ENCODE measurements at regions not wholly inside any gene's neighbourhood (a gene's known extent, or its start where the extent isn't known, plus 50 kb on each side); places are given as distances from the start of the nearest gene placed in this dataset.

- intact Hi-C loops (cut with micrococcal nuclease; ENCODE audit: unreplicated experiment): no loop called here
- ChIA-PET POLR2A (no interaction called here), CTCF (ENCODE audit: unreplicated experiment) (no interaction called here)
- Histone ChIP-seq H4K20me1 (ENCODE audit: insufficient read depth, low read length) (no peaks in the 10 kb centered on the region), H3K27ac (ENCODE audit: low read depth, low read length, poor library complexity, severe bottlenecking) (no peak overlapping the region), H3K9me3 (ENCODE audit: low read length) (no peaks in the 10 kb centered on the region), H3K9me2 (ENCODE audit: insufficient read depth, low read length) (no peaks in the 10 kb centered on the region), H3K79me2 (ENCODE audit: insufficient read depth, low read depth, low read length) (no peaks in the 10 kb centered on the region), H2AFZ (ENCODE audit: low read length) (no peak overlapping the region), H3K36me3 (ENCODE audit: insufficient read depth, low read length) (no peaks in the 10 kb centered on the region), H3K4me2 (ENCODE audit: low read length) (no peak overlapping the region), H3K4me1 (ENCODE audit: insufficient read depth, low read length, poor library complexity, severe bottlenecking) (no peaks in the 10 kb centered on the region), H3K4me3 (ENCODE audit: low read depth, low read length, poor library complexity, severe bottlenecking) (no peak overlapping the region)
- BruUV-seq (replicated peaks): no TSS peak
- no peak for DNase-seq (ENCODE audit: low spot score)
- TF ChIP-seq, protein P1, sequence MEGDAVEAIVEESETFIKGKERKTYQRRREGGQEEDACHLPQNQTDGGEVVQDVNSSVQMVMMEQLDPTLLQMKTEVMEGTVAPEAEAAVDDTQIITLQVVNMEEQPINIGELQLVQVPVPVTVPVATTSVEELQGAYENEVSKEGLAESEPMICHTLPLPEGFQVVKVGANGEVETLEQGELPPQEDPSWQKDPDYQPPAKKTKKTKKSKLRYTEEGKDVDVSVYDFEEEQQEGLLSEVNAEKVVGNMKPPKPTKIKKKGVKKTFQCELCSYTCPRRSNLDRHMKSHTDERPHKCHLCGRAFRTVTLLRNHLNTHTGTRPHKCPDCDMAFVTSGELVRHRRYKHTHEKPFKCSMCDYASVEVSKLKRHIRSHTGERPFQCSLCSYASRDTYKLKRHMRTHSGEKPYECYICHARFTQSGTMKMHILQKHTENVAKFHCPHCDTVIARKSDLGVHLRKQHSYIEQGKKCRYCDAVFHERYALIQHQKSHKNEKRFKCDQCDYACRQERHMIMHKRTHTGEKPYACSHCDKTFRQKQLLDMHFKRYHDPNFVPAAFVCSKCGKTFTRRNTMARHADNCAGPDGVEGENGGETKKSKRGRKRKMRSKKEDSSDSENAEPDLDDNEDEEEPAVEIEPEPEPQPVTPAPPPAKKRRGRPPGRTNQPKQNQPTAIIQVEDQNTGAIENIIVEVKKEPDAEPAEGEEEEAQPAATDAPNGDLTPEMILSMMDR (conservative IDR thresholded peaks at IDR 0.05; ENCODE audit: low read length): no peak
- no peak for TF ChIP-seq EZH2phosphoT487 (IDR thresholded peaks at IDR 0.05; ENCODE audit: borderline replicate concordance, low read depth, low read length)
Observed at GRCh38 chr5:99102073-99102697, 173.4 kb upstream of the CHD1 start.

- no peaks in the 10 kb centered on the region for H3K9me3 ChIP-seq (ENCODE audit: low read length)
- no peak for TF ChIP-seq EZH2phosphoT487 (IDR thresholded peaks at IDR 0.05; ENCODE audit: borderline replicate concordance, low read depth, low read length)
- TF ChIP-seq, protein P1 (conservative IDR thresholded peaks at IDR 0.05; ENCODE audit: low read length): no peak
- H3K79me2 ChIP-seq (ENCODE audit: insufficient read depth, low read depth, low read length): no peaks in the 10 kb centered on the region
- H3K9me2 ChIP-seq (ENCODE audit: insufficient read depth, low read length): no peaks in the 10 kb centered on the region
- H3K4me2 ChIP-seq (ENCODE audit: low read length): no peak overlapping the region
- ChIA-PET POLR2A (interaction anchor here (0.6 kb wide), 1 partner anchor 714 kb away, joined by 3 read pairs; no protein-coding TSS in a partner anchor), CTCF (ENCODE audit: unreplicated experiment) (no interaction called here)
- BruUV-seq (replicated peaks): no TSS peak
- H3K36me3 ChIP-seq (ENCODE audit: insufficient read depth, low read length): no peaks in the 10 kb centered on the region
- no peaks in the 10 kb centered on the region for H4K20me1 ChIP-seq (ENCODE audit: insufficient read depth, low read length)
- no peak overlapping the region for H3K4me3 ChIP-seq (ENCODE audit: low read depth, low read length, poor library complexity, severe bottlenecking)
- no peak for DNase-seq (ENCODE audit: low spot score)
- intact Hi-C loops (cut with micrococcal nuclease; ENCODE audit: unreplicated experiment): no loop called here
- H2AFZ ChIP-seq (ENCODE audit: low read length): no peak overlapping the region
- H3K27ac ChIP-seq (ENCODE audit: low read depth, low read length, poor library complexity, severe bottlenecking): no peak overlapping the region
- H3K4me1 ChIP-seq (ENCODE audit: insufficient read depth, low read length, poor library complexity, severe bottlenecking): no peaks in the 10 kb centered on the region
Observed at GRCh38 chr5:99099691-99100090, 170.9 kb upstream of the CHD1 start.

GRCh38 chr5:99089822-99090549 is 161.2 kb upstream of the CHD1 start:
- CTCF ChIA-PET (ENCODE audit: unreplicated experiment): no interaction called here
- H3K27ac ChIP-seq (ENCODE audit: low read depth, low read length, poor library complexity, severe bottlenecking): no peak overlapping the region
- no peaks in the 10 kb centered on the region for H3K9me2 ChIP-seq (ENCODE audit: insufficient read depth, low read length)
- no peak overlapping the region for H2AFZ ChIP-seq (ENCODE audit: low read length)
- no peaks in the 10 kb centered on the region for H3K4me1 ChIP-seq (ENCODE audit: insufficient read depth, low read length, poor library complexity, severe bottlenecking)
- H3K4me3 ChIP-seq (ENCODE audit: low read depth, low read length, poor library complexity, severe bottlenecking): no peak overlapping the region
- intact Hi-C loops (cut with micrococcal nuclease; ENCODE audit: unreplicated experiment): no loop called here
- H4K20me1 ChIP-seq (ENCODE audit: insufficient read depth, low read length): no peaks in the 10 kb centered on the region
- no peak for DNase-seq (ENCODE audit: low spot score)
- POLR2A ChIA-PET: no interaction called here
- H3K79me2 ChIP-seq (ENCODE audit: insufficient read depth, low read depth, low read length): no peaks in the 10 kb centered on the region
- BruUV-seq (replicated peaks): no TSS peak
- no peak for TF ChIP-seq EZH2phosphoT487 (IDR thresholded peaks at IDR 0.05; ENCODE audit: borderline replicate concordance, low read depth, low read length)
- TF ChIP-seq, protein P1 (conservative IDR thresholded peaks at IDR 0.05; ENCODE audit: low read length): no peak
- no peak overlapping the region for H3K4me2 ChIP-seq (ENCODE audit: low read length)
- no peaks in the 10 kb centered on the region for H3K9me3 ChIP-seq (ENCODE audit: low read length)
- H3K36me3 ChIP-seq (ENCODE audit: insufficient read depth, low read length): no peaks in the 10 kb centered on the region
